Suppressor macrophage (primary cell): ENCODE measurements at regions not wholly inside any gene's neighbourhood (a gene's known extent, or its start where the extent isn't known, plus 50 kb on each side); places are given as distances from the start of the nearest gene placed in this dataset.
A peak's percentile ranks its signal among the peaks of the same experiment; 100 is the strongest.
"Not testable (repeated sequence)": the region's sequence is repeated elsewhere in the genome, so short reads cannot be mapped to it uniquely, and the experiment has no call there.

Source experiments
- DNase-seq, 4 experiments: peaks; one replicate each; pipeline ENCODE4 v3.0.0-alpha.2; 2020 to 2022

- DNase-seq = no peak
Observed at GRCh38 chr6:25192590-25193459, 86.3 kb upstream of the CARMIL1 start.

DNA sequence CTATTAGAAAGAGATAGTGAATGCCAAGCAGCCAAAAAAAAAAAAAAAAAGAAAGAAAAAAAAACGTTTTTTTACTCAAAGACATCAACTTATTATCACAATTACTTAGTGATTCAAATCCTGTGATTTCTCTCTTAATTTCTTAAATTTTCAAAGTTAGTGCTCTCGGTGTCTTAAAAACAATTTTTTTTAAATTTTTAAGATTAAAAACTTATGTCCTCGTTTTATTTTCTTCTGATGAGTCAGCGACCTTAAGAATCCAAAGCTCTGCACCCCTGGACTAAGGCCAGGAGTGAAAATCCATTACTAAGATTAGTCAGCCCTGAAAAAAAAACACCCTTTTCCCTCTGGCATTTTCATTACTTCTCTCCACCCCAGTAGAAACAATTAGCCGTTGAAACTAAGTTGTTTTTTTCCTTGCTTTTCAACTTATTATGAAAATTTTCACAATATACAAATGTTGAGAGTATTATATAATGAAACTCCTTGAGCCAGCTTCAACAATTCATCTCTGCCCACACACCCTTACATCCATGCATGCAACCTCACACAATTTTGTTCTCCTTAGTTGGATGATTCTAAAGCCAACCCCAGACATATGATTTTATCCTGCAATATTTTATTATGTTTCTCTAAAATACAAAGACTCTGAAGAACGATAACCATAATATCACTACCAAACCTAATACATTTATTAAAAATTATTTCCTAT lies 85.6 kb upstream of the CARMIL1 start:
- no peak for DNase-seq

GRCh38 chr6:25194172-25194678 lies 84.9 kb upstream of the CARMIL1 start:
- no peak for DNase-seq

DNA sequence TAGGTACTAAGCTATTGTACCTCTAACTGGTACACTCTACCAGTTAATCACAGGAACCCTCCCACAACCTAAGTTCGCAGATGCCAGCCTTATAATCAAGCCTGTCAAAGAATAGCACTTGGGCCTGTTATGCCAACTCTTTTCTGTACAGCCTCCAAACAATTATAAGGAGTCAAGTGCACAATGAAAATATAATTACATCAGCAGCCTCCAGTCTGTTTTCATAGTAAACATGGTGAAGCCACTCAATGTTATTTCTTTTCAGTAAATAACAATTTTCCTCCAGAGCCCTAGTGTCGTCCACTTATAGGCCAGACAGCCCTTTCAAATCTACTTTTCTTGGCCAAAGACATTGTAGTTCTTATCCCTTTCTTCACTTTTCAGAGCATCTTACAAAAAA lies 82.7 kb upstream of the CARMIL1 start:
- no peak for DNase-seq

GRCh38 chr6:25197111-25197510 lies 82.1 kb upstream of the CARMIL1 start:
- DNase-seq = no peak

GRCh38 chr6:25199544-25199943 lies 79.6 kb upstream of the CARMIL1 start:
- DNase-seq = no peak

DNA sequence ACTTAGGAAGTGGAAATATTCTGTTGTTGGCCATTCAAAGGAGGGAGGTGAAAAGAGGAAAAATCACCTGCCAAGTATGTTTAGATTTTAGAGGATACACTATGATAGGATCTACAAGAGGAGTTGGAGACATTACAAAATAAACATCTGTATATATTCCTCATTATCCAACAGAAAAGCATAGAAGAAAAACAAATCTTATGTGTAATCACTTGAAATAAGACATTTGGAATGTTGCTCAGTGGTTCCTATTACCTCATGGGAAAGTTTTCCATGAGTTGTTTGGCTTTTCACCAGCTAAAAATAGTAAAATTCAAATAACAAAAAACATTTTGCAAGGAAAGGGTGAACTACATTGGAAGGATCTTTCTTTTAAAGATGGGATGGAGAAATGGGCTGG lies 76.7 kb upstream of the CARMIL1 start:
- DNase-seq = no peak

- no peak for DNase-seq
Observed at GRCh38 chr6:25205629-25206028, 73.5 kb upstream of the CARMIL1 start.

DNA sequence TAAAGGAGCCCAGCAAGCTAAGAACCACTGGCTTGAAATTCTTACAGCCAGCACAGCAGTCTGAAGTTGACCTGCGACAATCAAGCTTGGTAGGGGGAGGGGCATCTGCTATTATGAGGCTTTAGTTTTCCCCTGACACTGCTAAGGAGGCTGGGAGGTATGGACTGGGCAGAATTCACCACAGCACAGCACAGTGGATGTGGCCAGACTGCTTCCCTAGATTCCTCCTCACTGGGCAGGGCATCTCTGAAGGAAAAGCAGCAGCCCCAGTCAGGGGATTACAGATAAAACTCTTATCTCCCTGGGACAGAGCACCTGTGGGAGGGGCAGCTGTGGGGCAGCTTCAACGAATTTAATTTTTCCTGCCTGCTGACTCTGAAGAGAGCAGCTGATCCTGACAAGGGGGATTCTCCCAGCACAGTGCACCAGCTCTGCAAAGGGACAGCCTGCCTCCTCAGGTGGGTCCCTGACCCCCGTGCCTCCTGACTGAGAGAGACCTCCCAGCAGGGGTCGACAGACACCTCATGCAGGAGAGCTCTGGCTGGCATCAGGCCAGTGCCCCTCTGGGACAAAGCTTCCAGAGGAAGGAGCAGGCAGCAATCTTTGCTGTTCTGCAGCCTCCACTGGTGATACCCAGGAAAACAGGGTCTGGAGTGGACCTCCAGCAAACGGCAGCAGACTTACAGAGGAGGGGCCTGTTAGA lies 71.6 kb upstream of the CARMIL1 start:
- DNase-seq = not testable (repeated sequence)

- no peak for DNase-seq
Observed at GRCh38 chr6:25215881-25216280, 63.3 kb upstream of the CARMIL1 start.

DNA sequence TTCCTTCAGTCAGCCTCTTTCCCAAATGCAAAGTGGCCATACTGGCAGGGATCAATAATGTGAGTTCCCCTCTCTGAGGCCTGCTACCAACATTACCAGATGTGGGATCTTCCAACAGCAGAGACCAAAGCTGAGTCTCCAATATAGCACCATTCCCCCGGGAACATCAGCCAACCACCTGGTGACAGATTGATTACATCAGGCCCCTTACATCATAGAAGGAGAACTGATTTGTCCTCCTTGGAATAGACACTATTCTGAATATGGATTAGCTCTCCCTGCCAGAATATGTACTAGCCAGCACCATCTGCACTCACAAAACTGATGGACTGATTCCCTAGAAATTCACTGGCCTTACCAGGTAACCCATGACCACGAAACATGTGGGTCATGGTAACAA lies 61.9 kb upstream of the CARMIL1 start:
- DNase-seq = no peak

DNA sequence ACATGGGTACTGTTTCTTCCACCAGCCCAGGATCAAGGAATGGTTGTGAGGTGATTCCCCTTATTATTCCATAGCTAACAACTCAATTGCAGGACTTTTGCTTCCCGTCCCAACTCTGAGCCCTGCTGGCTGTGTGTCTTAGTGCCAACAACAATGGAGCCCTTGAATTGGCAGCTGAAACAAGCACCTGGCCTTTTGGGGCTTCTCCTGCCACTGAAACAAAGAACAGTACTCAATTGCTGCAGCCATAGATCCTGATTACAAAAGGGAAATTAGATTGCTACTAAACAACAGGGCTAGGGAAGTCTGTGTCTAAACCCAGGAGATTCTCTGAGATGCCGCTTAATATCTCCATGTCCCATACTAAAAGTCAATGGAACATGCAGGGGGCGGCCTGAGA lies 61.3 kb upstream of the CARMIL1 start:
- DNase-seq = no peak

- no peak for DNase-seq
Observed at GRCh38 chr6:25218346-25218745, 60.8 kb upstream of the CARMIL1 start.

DNA sequence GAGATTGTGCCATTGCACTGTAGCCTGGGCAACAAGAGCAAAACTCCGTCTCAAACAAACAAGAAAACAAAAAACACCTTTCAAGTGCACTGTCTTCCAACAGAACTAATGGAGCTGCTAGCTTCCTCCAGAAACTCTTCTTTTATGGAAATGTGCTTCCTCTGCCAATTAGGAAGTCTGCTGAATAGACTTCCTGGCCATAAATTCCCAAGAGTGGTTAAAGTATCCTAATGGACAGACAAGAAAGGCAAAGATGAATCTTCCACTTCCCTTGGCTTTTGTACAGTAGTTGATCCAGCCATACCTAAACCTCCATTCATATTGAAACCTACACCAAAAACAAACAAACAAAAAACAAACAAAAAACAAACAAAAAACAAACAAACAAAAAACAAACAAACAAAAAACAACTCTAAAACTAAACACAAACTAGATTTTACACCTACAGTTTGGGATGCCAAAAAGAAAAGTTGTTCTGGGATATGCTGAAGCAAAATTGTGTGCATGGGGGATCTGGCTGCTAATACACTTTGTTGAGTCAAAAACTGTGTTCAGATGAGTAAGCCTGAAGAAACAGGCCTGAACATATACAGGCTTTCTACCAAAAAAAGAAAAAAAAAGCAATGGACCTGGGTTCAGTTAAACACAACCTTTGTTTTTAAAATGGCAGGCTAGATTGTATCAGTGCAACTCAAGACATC lies 59.8 kb upstream of the CARMIL1 start:
- no peak for DNase-seq

DNA sequence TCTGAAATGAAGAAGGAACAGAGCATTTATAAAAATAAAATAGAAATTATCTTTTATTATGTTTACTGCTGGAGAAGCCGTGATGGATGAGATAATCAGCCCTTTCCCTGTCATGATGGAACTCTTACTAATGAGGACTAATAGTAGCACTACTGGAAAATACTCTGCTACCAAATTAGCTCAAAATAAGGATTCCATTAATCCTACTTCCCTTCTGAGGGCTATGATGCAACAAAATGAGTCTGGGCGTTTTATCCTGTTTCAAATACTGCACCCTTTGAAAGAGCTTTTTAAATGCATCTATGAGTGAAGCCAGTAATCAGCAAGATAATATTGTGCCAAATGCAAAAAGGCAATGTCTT lies 59.3 kb upstream of the CARMIL1 start:
- peak in 2 of 4 experiments; percentile 14 to 33 for DNase-seq

DNA sequence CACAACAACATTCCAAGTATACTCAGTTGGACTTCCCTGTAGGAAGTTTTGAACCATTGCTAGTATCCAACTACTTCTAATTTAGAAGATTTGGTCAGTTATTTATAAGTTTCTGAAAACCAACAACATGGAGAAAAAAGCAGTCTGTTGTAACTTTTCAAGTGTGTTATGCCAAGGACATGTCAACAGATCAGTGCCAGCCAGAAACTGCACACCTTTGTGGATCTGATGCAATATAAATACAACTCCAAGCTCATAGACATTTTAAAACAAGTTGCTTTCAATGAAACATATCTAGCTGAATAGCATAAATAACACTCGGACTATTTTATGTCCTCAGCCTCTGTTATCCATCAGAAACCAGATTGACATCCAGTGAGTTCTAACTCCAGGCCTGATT lies 58.3 kb upstream of the CARMIL1 start:
- DNase-seq = no peak

GRCh38 chr6:25222006-25222678 lies 57.0 kb upstream of the CARMIL1 start:
- DNase-seq = no peak

GRCh38 chr6:25223490-25223991 lies 55.6 kb upstream of the CARMIL1 start:
- DNase-seq = peak; percentile 75 to 85 (median 78)

- DNase-seq = no peak
Observed at GRCh38 chr6:25224242-25224641, 54.9 kb upstream of the CARMIL1 start.

DNA sequence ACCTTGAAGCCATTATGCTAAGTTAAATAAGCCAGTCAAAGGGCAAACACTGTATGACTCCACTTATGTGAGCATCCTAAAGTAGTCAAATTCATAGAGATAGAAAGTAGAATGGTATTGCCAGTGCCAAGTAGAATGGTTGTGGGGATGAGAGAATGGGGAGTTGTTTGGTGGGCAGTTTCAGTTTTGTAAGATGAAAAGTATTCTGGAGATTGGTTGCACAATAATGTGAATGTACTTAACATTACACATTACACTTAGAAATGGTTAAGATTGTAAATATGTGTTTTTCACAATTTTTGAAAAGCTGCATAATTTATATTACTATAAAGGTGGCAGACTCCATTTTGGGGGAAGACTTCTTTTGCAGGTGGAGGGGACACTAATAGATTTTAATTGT lies 51.3 kb upstream of the CARMIL1 start:
- no peak for DNase-seq
